Ovary (tissue), 3 donors: ENCODE measurements at regions not wholly inside any gene's neighbourhood (a gene's known extent, or its start where the extent isn't known, plus 50 kb on each side); places are given as distances from the start of the nearest gene placed in this dataset.

Experiments used
- EP300 ChIP-seq: sonication (generic); formaldehyde crosslinking; IDR thresholded peaks from one replicate; pipeline ENCODE4 v1.6.1; 2017; ENCODE audit warnings: antibody characterized with exemption
- POLR2A ChIP-seq: fragments of 450-650 bp; IDR thresholded peaks from one replicate; pipeline ENCODE4 v1.6.1; 2017; ENCODE audit warnings: antibody characterized with exemption, mild to moderate bottlenecking, moderate library complexity
- TF ChIP-seq, protein P1 (sequence below), 3 donors: fragments of 450-650 bp in 2 of 3; fragments of 200-600 bp in 1 of 3; IDR thresholded peaks; one replicate each; pipeline versions ENCODE4 v1.5.1 to v1.8.0; 2016 to 2022; ENCODE audit warnings: antibody characterized with exemption in 3 of 3, mild to moderate bottlenecking in 1 of 3
- donor health status: DM: no; HTN: no; CAD: no.

DNA sequence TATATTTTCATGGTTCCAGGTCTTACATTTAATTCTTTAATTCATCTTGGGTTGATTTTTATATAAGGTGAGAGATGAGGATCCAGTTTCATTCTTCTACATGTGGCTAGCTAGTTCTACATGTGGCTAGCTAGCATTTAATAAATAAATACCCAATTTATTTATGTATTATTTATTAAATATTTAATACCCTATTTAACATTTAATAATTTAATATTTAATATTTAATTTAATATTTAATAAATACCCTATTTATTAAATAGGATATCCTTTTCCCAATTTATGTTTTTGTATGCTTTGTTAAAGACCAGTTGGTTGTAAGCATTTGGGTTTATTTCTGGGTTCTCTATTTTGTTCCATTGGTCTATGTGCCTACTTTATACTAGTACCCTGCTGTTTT, 111.0 kb upstream of the PCLO start:
- TF ChIP-seq, protein P1, sequence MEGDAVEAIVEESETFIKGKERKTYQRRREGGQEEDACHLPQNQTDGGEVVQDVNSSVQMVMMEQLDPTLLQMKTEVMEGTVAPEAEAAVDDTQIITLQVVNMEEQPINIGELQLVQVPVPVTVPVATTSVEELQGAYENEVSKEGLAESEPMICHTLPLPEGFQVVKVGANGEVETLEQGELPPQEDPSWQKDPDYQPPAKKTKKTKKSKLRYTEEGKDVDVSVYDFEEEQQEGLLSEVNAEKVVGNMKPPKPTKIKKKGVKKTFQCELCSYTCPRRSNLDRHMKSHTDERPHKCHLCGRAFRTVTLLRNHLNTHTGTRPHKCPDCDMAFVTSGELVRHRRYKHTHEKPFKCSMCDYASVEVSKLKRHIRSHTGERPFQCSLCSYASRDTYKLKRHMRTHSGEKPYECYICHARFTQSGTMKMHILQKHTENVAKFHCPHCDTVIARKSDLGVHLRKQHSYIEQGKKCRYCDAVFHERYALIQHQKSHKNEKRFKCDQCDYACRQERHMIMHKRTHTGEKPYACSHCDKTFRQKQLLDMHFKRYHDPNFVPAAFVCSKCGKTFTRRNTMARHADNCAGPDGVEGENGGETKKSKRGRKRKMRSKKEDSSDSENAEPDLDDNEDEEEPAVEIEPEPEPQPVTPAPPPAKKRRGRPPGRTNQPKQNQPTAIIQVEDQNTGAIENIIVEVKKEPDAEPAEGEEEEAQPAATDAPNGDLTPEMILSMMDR (IDR thresholded peaks at IDR 0.05), result no peak
- TF ChIP-seq POLR2A, result no peak
- no peak for TF ChIP-seq EP300
